Heart right ventricle (tissue), 16 donors: ENCODE measurements at regions not wholly inside any gene's neighbourhood (a gene's known extent, or its start where the extent isn't known, plus 50 kb on each side); places are given as distances from the start of the nearest gene placed in this dataset.

Experiments
- ATAC-seq, 8 donors: fragments of 200-7000 bp; cut with Tn5 transposase; one replicate each; pipeline ENCODE4 v1.9.1; 2020; ENCODE audit warnings: mild to moderate bottlenecking in 8 of 8, moderate library complexity in 8 of 8, moderate number of reproducible peaks in 1 of 8
- DNase-seq, 2 donors: peaks; one replicate each; pipeline ENCODE4 v3.0.0-alpha.2; 2020
- H3K27ac ChIP-seq, 10 donors: fragments of 200-600 bp; sonication (generic) in 2 of 10; one replicate each; pipeline versions ENCODE4 v1.5.0 to v1.8.0; 2020 to 2022; ENCODE audit warnings: mild to moderate bottlenecking in 3 of 10
- H3K27me3 ChIP-seq, 7 donors: fragments of 200-600 bp; one replicate each; pipeline ENCODE4 v1.8.0; 2021 to 2022; ENCODE audit warnings: mild to moderate bottlenecking in 2 of 7
- H3K36me3 ChIP-seq, 9 donors: fragments of 200-600 bp; sonication (generic) in 1 of 9; one replicate each; pipeline versions ENCODE4 v1.5.0 to v1.8.0; 2020 to 2022; ENCODE audit warnings: mild to moderate bottlenecking in 2 of 9
- H3K4me1 ChIP-seq, 9 donors: fragments of 200-600 bp; sonication (generic) in 1 of 9; one replicate each; pipeline versions ENCODE4 v1.5.0 to v1.8.0; 2020 to 2022; ENCODE audit warnings: mild to moderate bottlenecking in 4 of 9
- H3K4me3 ChIP-seq, 10 donors: fragments of 200-600 bp; sonication (generic) in 2 of 10; one replicate each; pipeline versions ENCODE4 v1.5.0 to v1.8.0; 2020 to 2022; ENCODE audit warnings: mild to moderate bottlenecking in 7 of 10, moderate library complexity in 2 of 10
- H3K9me3 ChIP-seq, 11 donors: fragments of 200-600 bp in 10 of 11; sonication (generic) in 2 of 11; one replicate each; pipeline versions ENCODE4 v1.5.0 to v1.8.0; 2013 to 2022; ENCODE audit warnings: mild to moderate bottlenecking in 2 of 11, control low read depth in 1 of 11, moderate library complexity in 1 of 11
- CTCF ChIP-seq, 9 donors: fragments of 200-600 bp; sonication (generic) in 2 of 9; IDR thresholded peaks; one replicate each; pipeline versions ENCODE4 v1.5.0 to v1.8.0; 2021 to 2022; ENCODE audit warnings: antibody characterized with exemption in 9 of 9, mild to moderate bottlenecking in 5 of 9, moderate library complexity in 1 of 9
- WGBS, 2 donors: extraction: QIAGEN DNeasy Blood & Tissue Kit; methylation state at CpG; one replicate each; pipeline ENCODE4 v1.1.7; 2013; ENCODE audit warnings: inconsistent platforms in 1 of 2; 5-methylcytosine and 5-hydroxymethylcytosine counted together
- intact Hi-C, 10 donors: fragments of 100-400 bp; cut with DNase I; formaldehyde crosslinking; loops; one replicate each; pipeline versions ENCODE4 v1.11.1 to v1.14.2; 2022
- donor health status: Arrhythmogenic right ventricular cardiomyopathy.
- donor health status: ischemic (EF 13 %, LVEDD 7.1; RV severe dilation, severe dysfunction).
- donor health status: healthy with polysubstance abuse.
- donor health status: DM: no; HTN: yes; CAD: no.
- donor health status: DM: no; HTN: no; CAD: no.
- donor health status: ischemic (EF 25% LVEDD 6.9; RV normal size, moderate dysfunction).
- donor health status: ischemic (EF 25% LVEDD 5.7; RV mildly dilated, moderate dysfunction).
- donor health status: healthy.
- donor health status: DM: yes; HTN: yes; CAD: no.
- donor health status: Ischemic cardiomyopathy.
- donor health status: ischemic (EF 35%, LVEDD 5.7; RV mildly dilated, moderate dysfunction).
- donor health status: nonischemic (EF 11% LVEDD 7.7; RV severe dilation, severe dysfunction).
- donor health status: DM: yes; HTN: yes; CAD: no.
- donor health status: PGD.
- donor health status: ischemic (EF 29% LVEDD 5.4; RV normal size, mild dysfunction).
- donor health status: nonischemic (EF 23%, LVEDD 6.1; RV moderate dilation, normal function).

- no peaks in the 10 kb centered on the region for H3K36me3 ChIP-seq
- H3K9me3 ChIP-seq = peaks cover 0 to 2% (median 0%) of the 10 kb centered on the region in 11 donors
- peaks cover 0 to 33% (median 0%) of the 10 kb centered on the region in 7 donors for H3K27me3 ChIP-seq
- intact Hi-C loops = no loop called here
- no peak overlapping the region for H3K27ac ChIP-seq
- H3K4me3 ChIP-seq = no peak overlapping the region
- 86% methylated on average over 2 of the region's 2 CpGs for WGBS, 2 donors
- no peak for TF ChIP-seq CTCF (IDR thresholded peaks at IDR 0.05)
- peaks cover 0 to 22% (median 3%) of the 10 kb centered on the region in 9 donors for H3K4me1 ChIP-seq
- DNase-seq = no peak
- no peak for ATAC-seq
Measured at GRCh38 chrX:13401724-13402123, 81.9 kb upstream of the ATXN3L start.

- no peak for TF ChIP-seq CTCF (IDR thresholded peaks at IDR 0.05)
- Histone ChIP-seq H3K27ac (peak overlapping the region in 5 of 10 donors; percentile 28 to 60 (median 51)), H3K4me3 (no peak overlapping the region), H3K4me1 (peaks cover 0 to 22% (median 3%) of the 10 kb centered on the region in 9 donors), H3K27me3 (peaks cover 0 to 31% (median 0%) of the 10 kb centered on the region in 7 donors), H3K9me3 (no peaks in the 10 kb centered on the region), H3K36me3 (no peaks in the 10 kb centered on the region)
- intact Hi-C loops = no loop called here
- no peak for DNase-seq
- ATAC-seq = no peak
- 81 to 93% methylated on average over 1 of the region's 1 CpG for WGBS, 2 donors
Measured at GRCh38 chrX:13398839-13399238, 79.0 kb upstream of the ATXN3L start.

- Histone ChIP-seq H3K4me3 (no peak overlapping the region), H3K36me3 (no peaks in the 10 kb centered on the region), H3K4me1 (peaks cover 0 to 22% (median 3%) of the 10 kb centered on the region in 9 donors), H3K9me3 (no peaks in the 10 kb centered on the region), H3K27ac (peak overlapping the region in 5 of 10 donors; percentile 28 to 60 (median 51)), H3K27me3 (peaks cover 0 to 28% (median 0%) of the 10 kb centered on the region in 7 donors)
- TF ChIP-seq CTCF (IDR thresholded peaks at IDR 0.05) = no peak
- ATAC-seq (peak in 6 of 8 donors; percentile 52 to 94 (median 71)), DNase-seq (peak; percentile 15 to 16)
- 57 to 60% methylated on average over 5 of the region's 5 CpGs for WGBS, 2 donors
- intact Hi-C loops = no loop called here
Measured at GRCh38 chrX:13397878-13398818, 78.3 kb upstream of the ATXN3L start.

- no peak overlapping the region for H3K27ac ChIP-seq
- no peak for ATAC-seq
Measured at GRCh38 chrX:13396924-13397323, 77.1 kb upstream of the ATXN3L start.

More at GRCh38 chrX:13396924-13397323, 77.1 kb upstream of the ATXN3L start:
- Histone ChIP-seq H3K4me3 (no peak overlapping the region), H3K4me1 (peaks cover 0 to 22% (median 3%) of the 10 kb centered on the region in 9 donors), H3K9me3 (no peaks in the 10 kb centered on the region), H3K36me3 (no peaks in the 10 kb centered on the region), H3K27me3 (peaks cover 0 to 22% (median 0%) of the 10 kb centered on the region in 7 donors)
- no peak for DNase-seq
- intact Hi-C loops = no loop called here
- no peak for TF ChIP-seq CTCF (IDR thresholded peaks at IDR 0.05)
